ENCODE measurements at regions not wholly inside any gene's neighbourhood (a gene's known extent, or its start where the extent isn't known, plus 50 kb on each side); places are given as distances from the start of the nearest gene placed in this dataset.

GRCh38 chr20:51876313-51876940 is 74.1 kb upstream of the SALL4 start:
- TF ChIP-seq SUZ12 (IDR thresholded peaks at IDR 0.05; ENCODE audit: extremely low read depth, insufficient read depth, insufficient read length) (no peak), YY1 (IDR thresholded peaks at IDR 0.05; ENCODE audit: insufficient read depth, insufficient read length) (no peak), ZNF274 (IDR thresholded peaks at IDR 0.05; ENCODE audit: low read depth, low read length) (no peak)

Data from NT2/D1 (cell line).